HG03025 (cell line): ENCODE measurements at regions not wholly inside any gene's neighbourhood (a gene's known extent, or its start where the extent isn't known, plus 50 kb on each side); places are given as distances from the start of the nearest gene placed in this dataset.

Source experiments
- ATAC-seq: cut with Tn5 transposase; IDR thresholded peaks from one replicate; pipeline ENCODE4 v1.9.1; 2021; ENCODE audit warnings: mild to moderate bottlenecking, moderate library complexity; ENCODE audit not compliant: unreplicated experiment, low FRiP score

- ATAC-seq, result no peak
These were observed 107.4 kb upstream of the GRIK2 start for GRCh38 chr6:101286146-101286545.

GRCh38 chr6:101290346-101290745 is 103.2 kb upstream of the GRIK2 start:
- no peak for ATAC-seq

GRCh38 chr6:101294051-101294638 is 99.4 kb upstream of the GRIK2 start:
- no peak for ATAC-seq

GRCh38 chr6:101294676-101295075 is 98.8 kb upstream of the GRIK2 start:
- no peak for ATAC-seq

GRCh38 chr6:101296169-101296960 is 97.1 kb upstream of the GRIK2 start:
- ATAC-seq, result no peak

GRCh38 chr6:101302593-101302992 is 90.9 kb upstream of the GRIK2 start:
- no peak for ATAC-seq

GRCh38 chr6:101303495-101303894 is 90.0 kb upstream of the GRIK2 start:
- ATAC-seq, result no peak

GRCh38 chr6:101312652-101313051 is 80.9 kb upstream of the GRIK2 start:
- no peak for ATAC-seq

- no peak for ATAC-seq
These were observed 70.6 kb upstream of the GRIK2 start for GRCh38 chr6:101322921-101323320.

- no peak for ATAC-seq
These were observed 67.1 kb upstream of the GRIK2 start for GRCh38 chr6:101326411-101326810.

GRCh38 chr6:101341926-101342325 is 51.6 kb upstream of the GRIK2 start:
- no peak for ATAC-seq
